ENCODE measurements at regions not wholly inside any gene's neighbourhood (a gene's known extent, or its start where the extent isn't known, plus 50 kb on each side); places are given as distances from the start of the nearest gene placed in this dataset.

DNA sequence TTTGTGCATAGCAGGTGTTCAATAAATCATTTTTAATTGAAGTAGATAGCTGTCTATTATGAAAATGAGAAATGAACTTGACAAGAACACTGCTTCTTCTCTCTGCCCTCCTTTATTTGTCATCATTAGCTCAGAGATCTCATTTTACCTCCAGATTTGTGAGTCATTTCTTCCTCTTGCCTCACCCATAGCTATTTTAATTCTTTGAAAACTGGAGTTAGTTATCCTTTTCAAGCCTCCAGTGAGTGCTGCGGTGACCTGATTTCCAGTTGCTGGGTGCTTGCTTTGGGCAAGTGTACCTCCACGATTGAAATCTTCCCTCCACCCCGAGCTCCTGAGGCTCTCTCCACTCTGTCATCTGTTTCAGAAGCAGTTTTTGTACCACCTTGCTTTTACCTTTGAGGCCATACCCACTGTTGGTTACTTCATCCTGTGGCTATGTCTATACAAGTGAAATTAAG, 114.6 kb downstream of the NFKBIZ start:
- WGBS = 82% methylated on average over 3 of the region's 3 CpGs
- Histone ChIP-seq H3K4me1 (replicated peaks) (no peaks in the 10 kb centered on the region), H3K9me3 (no peaks in the 10 kb centered on the region), H3K36me3 (no peaks in the 10 kb centered on the region), H3K27me3 (replicated peaks; ENCODE audit: insufficient read depth) (no peaks in the 10 kb centered on the region), H3K4me3 (no peak overlapping the region), H3K27ac (no peak overlapping the region)
- no peak for DNase-seq (ENCODE audit: low spot score)
- TF ChIP-seq POLR2AphosphoS5 (IDR thresholded peaks at IDR 0.05) (no peak), POLR2A (IDR thresholded peaks at IDR 0.05) (no peak)
- TF ChIP-seq, protein P1, sequence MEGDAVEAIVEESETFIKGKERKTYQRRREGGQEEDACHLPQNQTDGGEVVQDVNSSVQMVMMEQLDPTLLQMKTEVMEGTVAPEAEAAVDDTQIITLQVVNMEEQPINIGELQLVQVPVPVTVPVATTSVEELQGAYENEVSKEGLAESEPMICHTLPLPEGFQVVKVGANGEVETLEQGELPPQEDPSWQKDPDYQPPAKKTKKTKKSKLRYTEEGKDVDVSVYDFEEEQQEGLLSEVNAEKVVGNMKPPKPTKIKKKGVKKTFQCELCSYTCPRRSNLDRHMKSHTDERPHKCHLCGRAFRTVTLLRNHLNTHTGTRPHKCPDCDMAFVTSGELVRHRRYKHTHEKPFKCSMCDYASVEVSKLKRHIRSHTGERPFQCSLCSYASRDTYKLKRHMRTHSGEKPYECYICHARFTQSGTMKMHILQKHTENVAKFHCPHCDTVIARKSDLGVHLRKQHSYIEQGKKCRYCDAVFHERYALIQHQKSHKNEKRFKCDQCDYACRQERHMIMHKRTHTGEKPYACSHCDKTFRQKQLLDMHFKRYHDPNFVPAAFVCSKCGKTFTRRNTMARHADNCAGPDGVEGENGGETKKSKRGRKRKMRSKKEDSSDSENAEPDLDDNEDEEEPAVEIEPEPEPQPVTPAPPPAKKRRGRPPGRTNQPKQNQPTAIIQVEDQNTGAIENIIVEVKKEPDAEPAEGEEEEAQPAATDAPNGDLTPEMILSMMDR (IDR thresholded peaks at IDR 0.05) = no peak
- intact Hi-C loops (cut with DNase I) = no loop called here

DNA sequence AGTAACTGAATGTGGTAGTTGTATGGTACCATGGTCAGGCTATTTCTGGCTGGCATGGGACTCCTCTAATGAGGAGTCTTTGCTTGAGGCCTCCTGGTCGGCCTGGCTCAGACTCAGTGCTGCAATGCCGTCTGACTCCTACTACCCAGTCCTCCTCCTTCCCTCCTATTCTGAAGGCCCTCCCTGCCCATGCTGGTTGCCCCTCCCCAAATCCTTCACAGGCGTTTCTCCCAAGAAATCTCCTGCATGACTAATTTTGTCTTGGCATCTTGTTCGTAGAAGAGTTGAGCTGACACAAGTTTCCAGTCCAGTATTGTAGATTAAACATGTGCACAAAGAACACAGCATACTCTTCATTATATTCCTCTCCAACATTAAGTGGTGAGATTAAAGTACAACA, 115.5 kb downstream of the NFKBIZ start:
- no peak overlapping the region for H3K27ac ChIP-seq

DNA sequence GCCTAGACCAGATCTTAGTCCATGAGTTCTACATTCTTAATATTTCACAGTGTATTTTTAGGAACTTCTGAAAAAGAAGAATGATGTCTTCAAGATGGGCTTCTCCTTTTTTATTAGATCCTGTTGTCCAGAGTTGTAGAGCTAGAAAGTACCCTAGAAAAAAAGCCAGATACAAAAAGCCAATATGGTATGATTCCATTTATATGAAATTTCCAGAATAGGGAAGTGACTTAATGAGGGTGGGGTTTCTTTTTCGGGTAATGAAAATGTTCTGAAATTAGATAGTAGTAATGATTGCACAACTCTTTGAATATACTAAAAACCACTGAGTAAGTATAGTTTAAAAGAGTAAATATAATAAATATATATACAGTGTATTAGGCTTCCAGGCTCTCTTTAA, 116.9 kb downstream of the NFKBIZ start:
- no peaks in the 10 kb centered on the region for H3K27me3 ChIP-seq (replicated peaks; ENCODE audit: insufficient read depth)
- TF ChIP-seq POLR2A (IDR thresholded peaks at IDR 0.05) (no peak), POLR2AphosphoS5 (IDR thresholded peaks at IDR 0.05) (no peak)
- TF ChIP-seq, protein P1 (IDR thresholded peaks at IDR 0.05) = no peak
- H3K4me3 ChIP-seq = no peak overlapping the region
- no peaks in the 10 kb centered on the region for H3K9me3 ChIP-seq
- H3K4me1 ChIP-seq (replicated peaks) = no peaks in the 10 kb centered on the region
- WGBS = 70% methylated on average over 1 of the region's 1 CpG
- no peak overlapping the region for H3K27ac ChIP-seq
- no peaks in the 10 kb centered on the region for H3K36me3 ChIP-seq
- intact Hi-C loops (cut with DNase I) = no loop called here
- DNase-seq (ENCODE audit: low spot score) = no peak

More for the DNA sequence above, 115.5 kb downstream of the NFKBIZ start:
- Histone ChIP-seq H3K9me3 (no peaks in the 10 kb centered on the region), H3K36me3 (no peaks in the 10 kb centered on the region), H3K27me3 (replicated peaks; ENCODE audit: insufficient read depth) (no peaks in the 10 kb centered on the region), H3K4me3 (no peak overlapping the region), H3K4me1 (replicated peaks) (no peaks in the 10 kb centered on the region)
- TF ChIP-seq POLR2AphosphoS5 (IDR thresholded peaks at IDR 0.05) (no peak), POLR2A (IDR thresholded peaks at IDR 0.05) (no peak)
- TF ChIP-seq, protein P1 (IDR thresholded peaks at IDR 0.05) = no peak
- DNase-seq (ENCODE audit: low spot score) = no peak
- WGBS = 75% methylated on average over 4 of the region's 4 CpGs
- intact Hi-C loops (cut with DNase I) = no loop called here

DNA sequence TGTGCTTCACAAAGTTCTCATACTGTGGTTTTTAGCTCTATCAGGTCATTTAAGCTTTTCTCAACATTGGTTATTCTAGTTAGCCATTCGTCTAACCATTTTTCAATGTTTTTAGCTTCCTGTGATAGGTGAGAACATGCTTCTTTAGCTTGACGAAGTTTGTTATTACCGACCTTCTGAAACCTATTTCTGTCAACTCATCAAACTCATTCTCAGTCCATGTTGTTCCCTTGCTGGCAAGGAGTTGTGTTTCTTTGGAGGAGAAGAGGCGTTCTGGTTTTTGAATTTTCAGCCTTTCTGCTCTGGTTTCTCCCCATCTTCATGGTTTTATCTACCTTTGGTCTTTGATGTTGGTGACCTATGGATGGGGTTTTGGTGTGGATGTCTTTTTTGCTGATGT, 120.9 kb downstream of the NFKBIZ start:
- H3K4me3 ChIP-seq = no peak overlapping the region
- H3K36me3 ChIP-seq = no peaks in the 10 kb centered on the region
- 96% methylated on average over 4 of the region's 4 CpGs for WGBS
- no peak for DNase-seq (ENCODE audit: low spot score)
- no peaks in the 10 kb centered on the region for H3K4me1 ChIP-seq (replicated peaks)
- no peaks in the 10 kb centered on the region for H3K9me3 ChIP-seq
- intact Hi-C loops (cut with DNase I) = no loop called here
- TF ChIP-seq POLR2AphosphoS5 (IDR thresholded peaks at IDR 0.05) = no peak
- TF ChIP-seq POLR2A (IDR thresholded peaks at IDR 0.05) = no peak
- TF ChIP-seq, protein P1 (IDR thresholded peaks at IDR 0.05) = no peak
- no peak overlapping the region for H3K27ac ChIP-seq
- H3K27me3 ChIP-seq (replicated peaks; ENCODE audit: insufficient read depth) = no peaks in the 10 kb centered on the region

DNA sequence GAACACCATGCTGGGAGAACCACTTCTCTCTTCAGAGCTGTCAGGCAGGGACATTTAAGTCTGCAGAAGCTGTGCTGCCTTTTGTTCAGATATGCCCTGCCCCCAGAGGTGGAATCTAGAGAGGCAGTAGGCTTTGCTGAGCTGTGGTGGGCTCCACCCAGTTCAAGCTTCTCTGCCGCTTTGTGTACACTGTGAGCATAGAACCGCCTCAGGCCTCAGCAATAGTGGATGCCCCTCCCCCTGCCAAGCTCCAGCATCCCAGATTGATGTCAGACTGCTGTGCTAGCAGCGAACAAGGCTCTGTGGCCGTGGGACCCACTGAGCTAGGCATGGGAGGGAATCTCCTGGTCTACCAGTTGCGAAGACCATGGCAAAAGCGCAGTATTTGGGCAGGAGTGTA, 121.6 kb downstream of the NFKBIZ start:
- Histone ChIP-seq H3K27ac (no peak overlapping the region), H3K9me3 (no peaks in the 10 kb centered on the region), H3K4me3 (no peak overlapping the region), H3K27me3 (replicated peaks; ENCODE audit: insufficient read depth) (no peaks in the 10 kb centered on the region), H3K36me3 (no peaks in the 10 kb centered on the region), H3K4me1 (replicated peaks) (no peaks in the 10 kb centered on the region)
- WGBS = 96% methylated on average over 6 of the region's 6 CpGs
- TF ChIP-seq POLR2A (IDR thresholded peaks at IDR 0.05) = no peak
- TF ChIP-seq, protein P1 (IDR thresholded peaks at IDR 0.05) = no peak
- TF ChIP-seq POLR2AphosphoS5 (IDR thresholded peaks at IDR 0.05) = no peak
- DNase-seq (ENCODE audit: low spot score) = no peak
- intact Hi-C loops (cut with DNase I) = no loop called here
